Large intestine (tissue), 3 donors: ENCODE measurements at regions not wholly inside any gene's neighbourhood (a gene's known extent, or its start where the extent isn't known, plus 50 kb on each side); places are given as distances from the start of the nearest gene placed in this dataset.
"Not testable (repeated sequence)": the region's sequence is repeated elsewhere in the genome, so short reads cannot be mapped to it uniquely, and the experiment has no call there.

ENCODE experiments used
- DNase-seq, 2 donors: peaks; one replicate each; pipeline versions ENCODE4 v3.0.0 to v3.0.0-alpha.2; 2013
- H3K27ac ChIP-seq: one replicate; pipeline ENCODE4 v1.5.1; 2013; ENCODE audit warnings: low read length
- H3K27me3 ChIP-seq: 2 replicates; pipeline ENCODE4 v1.6.1; 2013; ENCODE audit warnings: low read length; ENCODE audit not compliant: control insufficient read depth, insufficient read depth
- H3K36me3 ChIP-seq: 2 replicates; pipeline ENCODE4 v1.6.1; 2013; ENCODE audit warnings: low read length; ENCODE audit not compliant: control insufficient read depth, insufficient read depth
- H3K4me1 ChIP-seq: one replicate; pipeline ENCODE4 v1.6.1; 2013; ENCODE audit warnings: low read length; ENCODE audit not compliant: control insufficient read depth, insufficient read depth
- H3K4me3 ChIP-seq: one replicate; pipeline ENCODE4 v1.5.1; 2013; ENCODE audit warnings: low read length
- H3K9me3 ChIP-seq: one replicate; pipeline ENCODE4 v1.6.1; 2013; ENCODE audit warnings: mild to moderate bottlenecking, low read depth, low read length, moderate library complexity; ENCODE audit not compliant: control insufficient read depth
- WGBS: methylation state at CpG from one replicate; pipeline ENCODE4 v1.1.5; 2013; ENCODE audit warnings: low lambda C conversion rate; ENCODE audit not compliant: insufficient coverage; 5-methylcytosine and 5-hydroxymethylcytosine counted together

DNA sequence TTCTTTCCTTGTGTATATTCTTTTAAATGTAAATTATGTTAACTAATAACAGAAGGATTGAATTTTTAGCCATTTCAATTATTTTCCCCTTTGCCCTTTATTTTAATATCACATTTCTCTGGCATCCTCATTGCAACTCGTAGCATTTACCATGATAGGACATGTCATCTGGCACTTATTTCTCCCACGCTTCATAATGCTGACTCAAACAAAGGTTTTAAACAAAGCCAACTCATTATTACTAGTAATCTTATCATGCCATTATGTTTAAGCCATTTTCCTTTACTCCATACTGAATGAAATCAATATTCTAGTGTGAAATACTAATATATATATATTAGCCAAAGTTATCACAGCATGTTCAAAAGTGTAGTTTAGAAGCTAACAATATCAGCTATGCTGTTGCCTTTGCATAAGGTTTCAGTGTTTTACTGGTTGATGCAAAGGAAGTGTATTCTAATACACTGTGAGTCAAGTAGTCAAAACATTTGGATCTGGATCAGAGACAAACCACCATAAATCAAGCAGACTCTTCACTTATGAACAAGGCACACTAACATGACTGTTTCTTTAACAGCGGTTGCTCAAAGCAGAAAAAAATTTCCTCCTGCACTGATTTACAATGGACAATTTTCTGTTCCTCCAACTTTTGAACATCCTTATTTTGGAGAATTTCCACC is 281.6 kb downstream of the SLC7A11 start:
- 64% methylated on average over 1 of the region's 3 CpGs for WGBS
- Histone ChIP-seq H3K36me3 (no peaks in the 10 kb centered on the region), H3K4me3 (no peak overlapping the region), H3K9me3 (no peaks in the 10 kb centered on the region), H3K4me1 (no peaks in the 10 kb centered on the region), H3K27me3 (no peaks in the 10 kb centered on the region), H3K27ac (no peak overlapping the region)
- DNase-seq, result no peak

DNA sequence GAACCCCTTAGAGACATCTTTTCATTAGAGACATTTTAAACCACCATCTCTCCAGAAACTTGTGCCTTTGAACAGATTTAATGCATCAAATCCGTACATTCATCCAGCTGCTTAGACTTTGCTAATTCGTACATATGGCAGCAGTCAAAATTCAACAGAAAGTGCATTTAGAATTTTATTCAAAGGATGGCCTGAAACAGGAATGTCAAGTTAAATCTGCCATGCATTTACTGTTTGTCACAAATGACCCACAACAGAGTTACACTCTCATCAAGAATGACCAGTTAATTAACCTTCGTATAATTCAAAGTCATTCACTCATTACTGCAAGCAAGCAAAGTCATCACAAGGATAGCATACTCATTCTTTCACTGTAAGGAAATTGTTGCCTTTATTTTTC is 284.3 kb downstream of the SLC7A11 start:
- Histone ChIP-seq H3K36me3 (no peaks in the 10 kb centered on the region), H3K4me3 (no peak overlapping the region), H3K27ac (no peak overlapping the region), H3K27me3 (no peaks in the 10 kb centered on the region), H3K4me1 (no peaks in the 10 kb centered on the region), H3K9me3 (no peaks in the 10 kb centered on the region)
- WGBS, result 80% methylated on average over 1 of the region's 3 CpGs
- DNase-seq, result no peak

DNA sequence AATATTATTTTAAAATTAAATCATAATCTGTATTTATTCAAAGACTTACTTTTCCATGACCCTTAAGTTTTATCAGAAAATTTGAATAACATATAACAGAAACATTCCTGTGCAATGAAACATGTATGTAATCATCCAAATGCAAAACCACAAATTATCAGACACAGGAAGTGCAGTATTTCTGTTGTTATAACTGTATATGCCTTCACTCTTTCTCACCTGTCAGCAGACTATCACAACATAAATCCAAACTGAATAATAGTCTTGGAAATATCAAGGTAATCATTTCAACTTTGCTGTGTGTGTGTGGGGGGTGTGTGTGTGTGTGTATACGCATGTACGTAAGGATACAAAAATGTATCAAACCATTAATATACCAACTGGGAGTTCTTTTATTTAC is 285.9 kb downstream of the SLC7A11 start:
- WGBS, result no CpG with 5 or more reads among the region's 2 CpGs
- DNase-seq, result no peak
- H3K4me1 ChIP-seq, result no peaks in the 10 kb centered on the region
- H3K9me3 ChIP-seq, result no peaks in the 10 kb centered on the region
- H3K4me3 ChIP-seq, result no peak overlapping the region
- H3K27me3 ChIP-seq, result no peaks in the 10 kb centered on the region
- H3K27ac ChIP-seq, result no peak overlapping the region
- H3K36me3 ChIP-seq, result no peaks in the 10 kb centered on the region

DNA sequence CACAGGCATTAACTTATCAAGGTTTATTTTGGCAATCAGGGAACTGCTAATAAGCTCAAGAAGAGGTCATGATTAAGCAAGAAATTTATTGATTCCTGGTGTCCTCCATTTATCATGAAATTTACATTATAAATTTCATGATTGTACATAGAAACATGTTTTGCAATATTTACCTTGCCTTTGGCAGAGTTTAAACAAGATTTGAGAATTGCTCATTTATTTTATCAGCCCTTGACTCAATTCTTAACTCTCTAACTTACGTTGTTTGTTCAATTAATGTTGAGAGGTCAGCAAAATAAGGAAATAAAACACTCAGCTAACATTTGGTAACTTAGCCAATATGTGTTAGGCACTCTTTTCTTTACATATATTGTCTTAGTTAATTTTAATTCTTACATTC is 286.6 kb downstream of the SLC7A11 start:
- H3K36me3 ChIP-seq, result no peaks in the 10 kb centered on the region
- no peaks in the 10 kb centered on the region for H3K9me3 ChIP-seq
- H3K27me3 ChIP-seq, result no peaks in the 10 kb centered on the region
- H3K4me3 ChIP-seq, result no peak overlapping the region
- H3K4me1 ChIP-seq, result no peaks in the 10 kb centered on the region
- no peak overlapping the region for H3K27ac ChIP-seq
- 20% methylated on average over 1 of the region's 1 CpG for WGBS
- no peak for DNase-seq

DNA sequence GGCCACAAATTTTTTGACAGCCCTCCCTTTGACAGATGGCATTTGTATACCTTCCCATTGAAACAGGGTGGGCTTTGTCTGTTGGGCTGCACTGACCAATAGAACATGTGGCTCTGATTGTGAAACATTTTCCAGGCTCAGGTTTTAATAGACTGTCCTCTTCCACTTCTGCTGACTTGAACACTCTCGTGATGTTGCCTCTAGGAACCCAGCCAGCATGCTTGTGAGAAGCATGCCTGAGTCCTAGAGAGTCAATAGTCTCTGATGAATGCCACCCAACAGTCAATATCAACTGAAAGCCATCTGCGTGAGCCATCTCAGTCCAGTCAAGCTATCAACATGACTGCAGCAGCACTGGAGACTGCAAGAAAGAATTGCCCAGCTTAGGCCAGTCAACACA is 290.0 kb downstream of the SLC7A11 start:
- no peak for DNase-seq
- WGBS, result no CpG with 5 or more reads among the region's 2 CpGs
- Histone ChIP-seq H3K4me1 (no peaks in the 10 kb centered on the region), H3K27me3 (no peaks in the 10 kb centered on the region), H3K27ac (no peak overlapping the region), H3K4me3 (no peak overlapping the region), H3K9me3 (no peaks in the 10 kb centered on the region), H3K36me3 (no peaks in the 10 kb centered on the region)

DNA sequence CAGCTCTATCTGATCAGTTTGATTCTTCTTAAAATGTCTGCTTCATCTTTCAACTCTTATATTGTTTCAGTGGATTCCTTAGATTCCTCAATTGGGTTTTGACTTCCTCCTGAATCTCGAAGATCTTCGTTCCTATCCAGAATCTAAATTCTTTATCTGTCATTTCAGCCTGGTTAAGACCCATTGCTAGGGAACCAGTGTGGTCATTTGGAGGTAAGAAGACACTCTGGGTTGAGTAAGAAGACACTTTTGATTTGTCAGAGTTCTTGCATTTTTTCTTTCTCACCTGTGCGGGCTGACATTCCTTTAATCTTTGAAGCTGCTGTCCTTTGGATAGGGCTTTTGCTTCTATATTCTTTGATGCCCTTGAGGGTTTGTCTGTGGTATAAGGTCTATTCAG is 291.9 kb downstream of the SLC7A11 start:
- no peaks in the 10 kb centered on the region for H3K36me3 ChIP-seq
- no peak for DNase-seq
- WGBS, result no CpG with 5 or more reads among the region's 3 CpGs
- no peak overlapping the region for H3K27ac ChIP-seq
- no peak overlapping the region for H3K4me3 ChIP-seq
- no peaks in the 10 kb centered on the region for H3K9me3 ChIP-seq
- no peaks in the 10 kb centered on the region for H3K27me3 ChIP-seq
- H3K4me1 ChIP-seq, result no peaks in the 10 kb centered on the region

DNA sequence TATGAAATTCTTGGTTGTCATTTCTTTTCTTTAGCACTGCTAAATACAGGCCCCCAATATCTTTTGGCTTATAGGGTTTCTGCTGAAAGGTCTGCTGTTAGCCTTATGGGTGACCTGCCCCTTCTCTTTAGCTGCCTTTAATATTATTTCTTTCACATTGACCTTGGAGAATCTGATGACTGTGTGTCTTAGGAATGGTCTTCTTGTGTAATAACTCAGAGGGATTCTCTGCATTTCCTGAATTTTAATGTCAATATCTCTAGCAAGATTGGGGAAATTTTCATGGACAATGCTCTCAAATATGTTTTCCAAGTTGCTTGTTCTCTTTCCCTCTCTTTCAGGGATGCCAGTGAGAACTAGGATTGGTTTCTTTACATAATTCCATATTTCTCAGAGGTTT is 292.4 kb downstream of the SLC7A11 start:
- H3K27ac ChIP-seq, result no peak overlapping the region
- no peaks in the 10 kb centered on the region for H3K4me1 ChIP-seq
- H3K9me3 ChIP-seq, result no peaks in the 10 kb centered on the region
- no peak for DNase-seq
- no peaks in the 10 kb centered on the region for H3K27me3 ChIP-seq
- H3K4me3 ChIP-seq, result no peak overlapping the region
- no peaks in the 10 kb centered on the region for H3K36me3 ChIP-seq

DNA sequence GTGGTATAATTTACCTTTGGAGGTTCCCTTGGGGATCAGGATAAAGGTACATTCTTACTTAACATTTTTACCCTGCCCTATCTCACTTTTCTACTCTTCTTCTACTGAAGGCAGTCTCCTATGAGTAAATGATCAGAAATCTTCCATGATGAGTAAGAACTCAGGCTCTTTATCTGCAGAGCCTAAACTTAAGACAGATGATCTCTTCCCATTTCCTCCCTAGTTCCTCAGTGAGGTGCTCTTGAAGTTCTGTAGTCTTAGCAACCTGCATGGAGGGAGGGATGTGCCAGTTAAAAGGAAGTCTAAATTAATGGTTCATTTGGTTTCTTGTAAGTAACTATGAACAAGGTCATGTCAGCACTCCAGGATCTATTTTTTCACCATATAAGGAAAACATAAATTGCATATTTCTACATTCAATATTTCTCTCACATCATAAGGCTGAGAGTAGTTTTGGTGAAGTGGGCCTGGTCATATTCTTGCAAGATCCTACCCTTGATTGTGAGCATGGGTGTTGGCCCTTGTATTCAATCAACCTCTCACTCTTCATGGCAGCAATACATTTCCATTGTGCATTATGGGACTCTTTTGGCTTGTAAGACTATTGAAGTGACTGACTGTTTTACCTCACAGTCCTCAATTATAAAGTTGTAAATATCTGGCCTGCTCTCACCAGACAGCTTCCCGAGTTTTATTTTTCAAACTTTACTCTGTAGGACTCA is 295.5 kb downstream of the SLC7A11 start:
- no peaks in the 10 kb centered on the region for H3K27me3 ChIP-seq
- DNase-seq, result no peak
- no CpG with 5 or more reads among the region's 1 CpG for WGBS

DNA sequence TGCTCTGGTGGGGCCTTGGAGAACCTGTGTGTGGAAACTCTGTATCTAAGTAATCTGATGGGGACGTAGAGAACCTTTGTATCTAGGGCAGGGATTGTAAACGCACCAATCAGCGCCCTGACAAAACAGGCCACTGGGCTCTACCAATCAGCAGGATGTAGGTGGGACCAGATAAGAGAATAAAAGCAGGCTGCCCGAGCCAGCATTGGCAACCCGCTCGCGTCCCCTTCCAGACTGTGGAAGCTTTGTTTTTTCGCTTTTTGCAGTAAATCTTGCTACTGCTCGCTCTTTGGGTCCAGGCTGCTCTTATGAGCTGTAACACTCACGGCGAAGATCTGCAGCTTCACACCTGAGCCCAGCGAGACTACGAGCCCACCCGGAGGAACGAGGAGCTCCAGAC is 299.3 kb downstream of the SLC7A11 start:
- no CpG with 5 or more reads among the region's 15 CpGs for WGBS
- H3K27me3 ChIP-seq, H3K4me3 ChIP-seq, H3K27ac ChIP-seq, H3K9me3 ChIP-seq, DNase-seq, H3K4me1 ChIP-seq, H3K36me3 ChIP-seq: not testable (repeated sequence)

More for the DNA sequence above, 295.5 kb downstream of the SLC7A11 start:
- Histone ChIP-seq H3K4me1 (no peaks in the 10 kb centered on the region), H3K27ac (no peak overlapping the region), H3K9me3 (peaks cover 4% of the 10 kb centered on the region), H3K4me3 (no peak overlapping the region), H3K36me3 (no peaks in the 10 kb centered on the region)

DNA sequence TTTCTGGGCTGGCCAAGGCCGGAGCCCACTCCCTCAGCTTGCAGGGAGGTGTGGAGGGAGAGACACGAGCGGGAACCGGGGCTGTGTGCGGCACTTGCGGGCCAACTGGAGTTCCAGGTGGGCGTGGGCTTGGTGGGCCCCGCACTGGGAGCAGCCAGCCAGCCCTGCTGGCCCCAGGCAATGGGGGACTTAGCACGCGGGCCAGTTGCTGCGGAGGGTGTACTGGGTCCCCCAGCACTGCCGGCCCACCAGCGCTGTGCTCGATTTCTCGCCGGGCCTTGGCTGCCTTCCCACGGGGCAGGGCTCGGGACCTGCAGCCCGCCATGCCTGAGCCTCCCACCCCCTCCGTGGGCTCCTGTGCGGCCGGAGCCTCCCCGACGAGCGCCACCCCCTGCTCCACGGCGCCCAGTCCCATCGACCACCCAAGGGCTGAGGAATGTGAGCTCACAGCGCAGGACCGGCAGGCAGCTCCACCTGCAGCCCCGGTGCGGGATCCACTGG is 300.1 kb downstream of the SLC7A11 start:
- not testable (repeated sequence) for H3K4me3 ChIP-seq, H3K36me3 ChIP-seq, H3K4me1 ChIP-seq, DNase-seq, H3K27me3 ChIP-seq, H3K27ac ChIP-seq, H3K9me3 ChIP-seq
- no CpG with 5 or more reads among the region's 32 CpGs for WGBS

DNA sequence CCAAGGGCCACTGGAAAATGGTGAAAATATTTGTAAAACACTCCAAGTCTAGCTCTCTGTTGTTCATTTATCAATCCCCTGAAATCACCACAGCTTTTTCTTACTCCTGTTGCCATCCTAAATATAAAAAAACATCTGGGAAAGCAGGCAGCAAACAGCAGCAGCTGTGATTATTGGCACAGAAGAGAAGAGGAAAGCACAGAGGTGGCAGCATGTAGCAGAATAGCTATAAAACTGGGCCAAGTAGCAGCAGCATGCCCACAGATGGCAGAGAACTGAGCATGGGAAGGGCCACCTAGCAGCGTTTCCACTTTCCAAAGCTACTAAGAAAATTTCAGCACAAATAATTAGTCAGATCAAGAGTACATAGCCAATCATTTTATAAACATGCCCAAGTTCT is 307.2 kb downstream of the SLC7A11 start:
- DNase-seq, result no peak
- no peak overlapping the region for H3K4me3 ChIP-seq
- peaks cover 3% of the 10 kb centered on the region for H3K9me3 ChIP-seq
- H3K4me1 ChIP-seq, result no peaks in the 10 kb centered on the region
- no peaks in the 10 kb centered on the region for H3K36me3 ChIP-seq
- no CpG with 5 or more reads among the region's 1 CpG for WGBS
- H3K27me3 ChIP-seq, result no peaks in the 10 kb centered on the region
- no peak overlapping the region for H3K27ac ChIP-seq
